Memory B cell (primary cell): ENCODE measurements at regions not wholly inside any gene's neighbourhood (a gene's known extent, or its start where the extent isn't known, plus 50 kb on each side); places are given as distances from the start of the nearest gene placed in this dataset.

ENCODE experiments used
- ATAC-seq: fragments of 150-1000 bp; cut with Tn5 transposase; 2 replicates; pipeline ENCODE4 v1.10.0; 2021; ENCODE audit warnings: low read depth, mild to moderate bottlenecking, moderate library complexity
- DNase-seq, 2 donors: peaks; one replicate each; pipeline ENCODE4 v3.0.0; 2022; ENCODE audit warnings: low spot score in 2 of 2
- H3K27ac Mint-ChIP-seq: one replicate; pipeline ENCODE4 v1.8.0; 2022; ENCODE audit warnings: mild to moderate bottlenecking, moderate library complexity, mixed read lengths
- H3K27me3 Mint-ChIP-seq: one replicate; pipeline ENCODE4 v1.8.0; 2022; ENCODE audit warnings: mixed read lengths
- H3K36me3 Mint-ChIP-seq: one replicate; pipeline ENCODE4 v1.8.0; 2022; ENCODE audit warnings: mild to moderate bottlenecking, mixed read lengths
- H3K4me1 Mint-ChIP-seq: one replicate; pipeline ENCODE4 v1.8.0; 2022; ENCODE audit warnings: mixed read lengths
- H3K4me3 Mint-ChIP-seq: one replicate; pipeline ENCODE4 v1.8.0; 2022; ENCODE audit warnings: mild to moderate bottlenecking, moderate library complexity, mixed read lengths
- H3K9me3 Mint-ChIP-seq: one replicate; pipeline ENCODE4 v1.8.0; 2022; ENCODE audit warnings: mixed read lengths

DNA sequence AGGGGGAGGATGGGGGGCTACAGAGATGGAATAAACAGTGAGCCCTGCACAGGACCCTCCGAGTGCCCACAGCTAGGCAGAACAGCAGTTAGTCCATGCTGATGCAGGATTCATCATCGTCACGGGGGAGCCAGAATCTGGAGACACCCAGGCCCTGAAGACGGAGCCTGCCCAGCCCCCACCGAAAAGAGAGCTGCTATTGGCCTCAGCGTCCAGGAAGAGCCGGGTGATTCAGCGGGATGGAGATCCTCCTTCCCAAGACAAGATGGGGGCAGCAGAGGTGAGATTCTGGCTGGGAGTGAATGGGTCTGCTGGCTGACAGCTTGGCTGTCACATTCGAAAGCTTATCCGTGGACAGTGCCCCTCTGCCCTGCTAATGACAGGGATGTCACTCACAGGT, 133.6 kb upstream of the CRHR1 start:
- peaks cover 7% of the 10 kb centered on the region for H3K27me3 Mint-ChIP-seq
- ATAC-seq (no peak), DNase-seq (no peak)
- no peak overlapping the region for H3K27ac Mint-ChIP-seq
- no peaks in the 10 kb centered on the region for H3K9me3 Mint-ChIP-seq
- H3K4me1 Mint-ChIP-seq = no peaks in the 10 kb centered on the region
- H3K4me3 Mint-ChIP-seq = no peak overlapping the region
- no peaks in the 10 kb centered on the region for H3K36me3 Mint-ChIP-seq

- DNase-seq = no peak
- H3K4me3 Mint-ChIP-seq = no peak overlapping the region
- no peaks in the 10 kb centered on the region for H3K4me1 Mint-ChIP-seq
- H3K9me3 Mint-ChIP-seq = no peaks in the 10 kb centered on the region
- H3K27me3 Mint-ChIP-seq = peaks cover 10% of the 10 kb centered on the region
- no peaks in the 10 kb centered on the region for H3K36me3 Mint-ChIP-seq
- no peak overlapping the region for H3K27ac Mint-ChIP-seq
- no peak for ATAC-seq
Measured at GRCh38 chr17:45651145-45651709, 132.9 kb upstream of the CRHR1 start.

GRCh38 chr17:45653616-45654015, 130.5 kb upstream of the CRHR1 start:
- Mint-ChIP-seq H3K36me3 (no peaks in the 10 kb centered on the region), H3K4me1 (no peaks in the 10 kb centered on the region), H3K4me3 (no peak overlapping the region), H3K27me3 (peaks cover 10% of the 10 kb centered on the region), H3K9me3 (no peaks in the 10 kb centered on the region), H3K27ac (no peak overlapping the region)
- ATAC-seq (no peak), DNase-seq (no peak)

GRCh38 chr17:45656527-45657181, 127.5 kb upstream of the CRHR1 start:
- H3K27me3 Mint-ChIP-seq = peaks cover 11% of the 10 kb centered on the region

DNA sequence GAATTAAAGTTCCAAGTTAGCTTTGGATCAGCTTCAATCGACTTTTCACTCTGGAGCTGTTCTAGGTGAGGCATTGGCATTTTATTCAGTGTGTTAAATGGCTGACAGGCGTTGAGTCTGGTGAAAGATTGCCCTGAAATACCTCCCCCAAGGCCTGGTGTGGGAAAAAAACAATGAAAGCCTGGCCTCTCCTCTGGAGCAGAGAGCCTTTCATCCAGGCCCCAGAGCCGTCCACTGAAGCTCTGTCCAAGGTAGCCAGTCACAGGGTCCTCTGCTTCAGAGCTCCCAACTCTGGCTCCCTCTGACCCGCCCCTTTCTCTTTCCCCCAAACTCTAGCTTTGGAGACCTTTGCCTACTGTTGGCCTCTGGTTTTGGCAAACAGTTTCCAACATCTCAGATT, 123.6 kb upstream of the CRHR1 start:
- DNase-seq = no peak
- Mint-ChIP-seq H3K27me3 (peaks cover 16% of the 10 kb centered on the region), H3K27ac (no peak overlapping the region), H3K36me3 (no peaks in the 10 kb centered on the region), H3K4me3 (no peak overlapping the region), H3K9me3 (peaks cover 5% of the 10 kb centered on the region), H3K4me1 (no peaks in the 10 kb centered on the region)
- no peak for ATAC-seq

More at GRCh38 chr17:45656527-45657181, 127.5 kb upstream of the CRHR1 start:
- ATAC-seq (no peak), DNase-seq (no peak)
- H3K4me3 Mint-ChIP-seq = no peak overlapping the region
- H3K27ac Mint-ChIP-seq = no peak overlapping the region
- no peaks in the 10 kb centered on the region for H3K4me1 Mint-ChIP-seq
- H3K9me3 Mint-ChIP-seq = peaks cover 2% of the 10 kb centered on the region
- no peaks in the 10 kb centered on the region for H3K36me3 Mint-ChIP-seq

- no peak for ATAC-seq
- DNase-seq = no peak
- Mint-ChIP-seq H3K27ac (no peak overlapping the region), H3K9me3 (peaks cover 5% of the 10 kb centered on the region), H3K4me3 (no peak overlapping the region), H3K36me3 (no peaks in the 10 kb centered on the region), H3K4me1 (no peaks in the 10 kb centered on the region), H3K27me3 (peaks cover 14% of the 10 kb centered on the region)
Measured at GRCh38 chr17:45662432-45662831, 121.7 kb upstream of the CRHR1 start.

GRCh38 chr17:45663772-45664171, 120.3 kb upstream of the CRHR1 start:
- Mint-ChIP-seq H3K27me3 (peaks cover 14% of the 10 kb centered on the region), H3K27ac (no peak overlapping the region), H3K4me1 (no peaks in the 10 kb centered on the region), H3K4me3 (no peak overlapping the region), H3K9me3 (peaks cover 4% of the 10 kb centered on the region), H3K36me3 (no peaks in the 10 kb centered on the region)
- ATAC-seq (no peak), DNase-seq (no peak)

GRCh38 chr17:45664921-45665320, 119.2 kb upstream of the CRHR1 start:
- no peaks in the 10 kb centered on the region for H3K4me1 Mint-ChIP-seq
- peaks cover 3% of the 10 kb centered on the region for H3K9me3 Mint-ChIP-seq
- DNase-seq (no peak), ATAC-seq (no peak)
- no peak overlapping the region for H3K27ac Mint-ChIP-seq
- H3K36me3 Mint-ChIP-seq = no peaks in the 10 kb centered on the region
- H3K4me3 Mint-ChIP-seq = no peak overlapping the region
- peaks cover 14% of the 10 kb centered on the region for H3K27me3 Mint-ChIP-seq

DNA sequence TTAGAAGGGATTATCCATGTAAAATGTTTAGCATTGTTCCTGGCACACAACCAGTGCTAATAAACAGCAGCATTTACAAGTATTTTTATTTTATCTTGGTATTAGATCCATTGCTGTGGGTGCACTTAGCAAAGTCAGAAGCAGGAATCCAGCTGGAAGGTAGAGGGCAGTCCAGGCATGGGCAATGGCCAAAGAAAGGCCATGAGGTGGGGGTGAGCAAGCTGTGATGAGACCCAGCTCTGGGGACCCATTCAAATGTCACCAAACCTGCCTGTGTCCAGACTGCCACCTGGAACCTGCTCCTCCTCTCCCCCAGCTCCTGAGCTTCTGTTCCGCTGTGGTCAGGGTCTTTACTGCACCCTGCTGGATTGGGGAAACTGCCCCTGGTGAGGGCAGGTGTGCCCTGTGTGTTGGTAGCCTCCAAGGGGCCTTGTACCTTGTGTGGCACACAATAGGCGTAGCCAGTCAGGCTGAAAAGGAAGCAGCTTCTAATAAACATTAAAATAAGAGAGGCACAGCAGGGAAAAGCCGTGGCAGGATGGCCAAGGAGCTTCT, 118.0 kb upstream of the CRHR1 start:
- H3K27ac Mint-ChIP-seq = no peak overlapping the region
- no peaks in the 10 kb centered on the region for H3K36me3 Mint-ChIP-seq
- H3K4me1 Mint-ChIP-seq = no peaks in the 10 kb centered on the region
- DNase-seq (no peak), ATAC-seq (no peak)
- H3K9me3 Mint-ChIP-seq = peaks cover 3% of the 10 kb centered on the region
- H3K4me3 Mint-ChIP-seq = no peak overlapping the region
- H3K27me3 Mint-ChIP-seq = peaks cover 12% of the 10 kb centered on the region

- H3K4me3 Mint-ChIP-seq = no peak overlapping the region
- no peak for DNase-seq
- no peaks in the 10 kb centered on the region for H3K36me3 Mint-ChIP-seq
- no peak for ATAC-seq
- H3K27ac Mint-ChIP-seq = no peak overlapping the region
- H3K9me3 Mint-ChIP-seq = peaks cover 3% of the 10 kb centered on the region
- peaks cover 10% of the 10 kb centered on the region for H3K27me3 Mint-ChIP-seq
- H3K4me1 Mint-ChIP-seq = no peaks in the 10 kb centered on the region
Measured at GRCh38 chr17:45666641-45667040, 117.5 kb upstream of the CRHR1 start.

- Mint-ChIP-seq H3K4me1 (no peaks in the 10 kb centered on the region), H3K27ac (no peak overlapping the region), H3K9me3 (peaks cover under 1% of the 10 kb centered on the region), H3K27me3 (peaks cover 5% of the 10 kb centered on the region), H3K36me3 (no peaks in the 10 kb centered on the region), H3K4me3 (no peak overlapping the region)
- ATAC-seq (no peak), DNase-seq (no peak)
Measured at GRCh38 chr17:45667591-45668171, 116.4 kb upstream of the CRHR1 start.

DNA sequence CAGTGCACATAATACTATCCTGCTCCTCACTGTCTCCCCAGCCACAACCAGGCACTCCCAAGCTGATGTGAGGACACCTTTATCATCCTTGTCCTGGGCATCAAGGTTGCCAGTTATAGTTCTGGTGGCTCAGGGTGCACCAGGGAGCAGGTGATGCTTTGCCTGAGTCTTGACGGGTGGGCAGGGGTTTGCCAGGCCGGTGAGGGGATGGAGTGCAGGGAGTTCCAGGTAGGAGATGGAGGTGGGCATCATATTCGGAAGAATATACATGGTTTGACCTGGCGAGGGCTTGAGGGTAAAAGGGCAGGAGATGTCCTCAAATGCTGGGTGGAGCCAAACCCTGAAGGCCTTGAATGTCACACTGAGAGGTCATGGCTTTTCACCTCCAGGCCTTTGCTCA, 115.8 kb upstream of the CRHR1 start:
- H3K27me3 Mint-ChIP-seq = peaks cover 4% of the 10 kb centered on the region
- peaks cover under 1% of the 10 kb centered on the region for H3K9me3 Mint-ChIP-seq
- no peak overlapping the region for H3K27ac Mint-ChIP-seq
- no peaks in the 10 kb centered on the region for H3K4me1 Mint-ChIP-seq
- DNase-seq = no peak
- no peaks in the 10 kb centered on the region for H3K36me3 Mint-ChIP-seq
- no peak overlapping the region for H3K4me3 Mint-ChIP-seq
- no peak for ATAC-seq

- H3K27me3 Mint-ChIP-seq = peaks cover 5% of the 10 kb centered on the region
- no peak overlapping the region for H3K27ac Mint-ChIP-seq
- H3K4me3 Mint-ChIP-seq = no peak overlapping the region
- DNase-seq (no peak), ATAC-seq (no peak)
- H3K36me3 Mint-ChIP-seq = no peaks in the 10 kb centered on the region
- H3K4me1 Mint-ChIP-seq = no peaks in the 10 kb centered on the region
- H3K9me3 Mint-ChIP-seq = peaks cover 1% of the 10 kb centered on the region
Measured at GRCh38 chr17:45672301-45672700, 111.8 kb upstream of the CRHR1 start.

DNA sequence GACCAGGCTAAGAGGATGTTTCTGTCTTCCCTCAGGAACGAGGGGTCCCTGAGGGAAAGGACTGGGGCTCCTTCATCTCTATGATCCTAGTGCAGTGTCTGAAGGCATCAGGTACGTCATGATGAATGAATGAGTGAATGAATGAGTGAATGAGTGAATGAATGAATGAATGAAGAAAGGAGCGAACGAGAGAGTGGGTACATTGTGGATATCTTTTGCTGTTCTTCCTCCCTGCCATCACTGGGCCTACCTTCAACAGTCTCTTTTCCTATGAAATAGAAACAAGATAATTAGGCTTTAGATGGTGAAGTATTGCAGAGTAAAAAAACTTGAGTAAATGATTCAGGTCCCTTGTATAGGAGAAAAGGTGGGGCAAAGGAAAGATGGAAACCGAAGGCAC, 111.3 kb upstream of the CRHR1 start:
- ATAC-seq (no peak), DNase-seq (no peak)
- Mint-ChIP-seq H3K27me3 (peaks cover 5% of the 10 kb centered on the region), H3K4me1 (no peaks in the 10 kb centered on the region), H3K36me3 (no peaks in the 10 kb centered on the region), H3K27ac (no peak overlapping the region), H3K9me3 (peaks cover 1% of the 10 kb centered on the region), H3K4me3 (no peak overlapping the region)
